ENCODE measurements at regions not wholly inside any gene's neighbourhood (a gene's known extent, or its start where the extent isn't known, plus 50 kb on each side); places are given as distances from the start of the nearest gene placed in this dataset.

DNA sequence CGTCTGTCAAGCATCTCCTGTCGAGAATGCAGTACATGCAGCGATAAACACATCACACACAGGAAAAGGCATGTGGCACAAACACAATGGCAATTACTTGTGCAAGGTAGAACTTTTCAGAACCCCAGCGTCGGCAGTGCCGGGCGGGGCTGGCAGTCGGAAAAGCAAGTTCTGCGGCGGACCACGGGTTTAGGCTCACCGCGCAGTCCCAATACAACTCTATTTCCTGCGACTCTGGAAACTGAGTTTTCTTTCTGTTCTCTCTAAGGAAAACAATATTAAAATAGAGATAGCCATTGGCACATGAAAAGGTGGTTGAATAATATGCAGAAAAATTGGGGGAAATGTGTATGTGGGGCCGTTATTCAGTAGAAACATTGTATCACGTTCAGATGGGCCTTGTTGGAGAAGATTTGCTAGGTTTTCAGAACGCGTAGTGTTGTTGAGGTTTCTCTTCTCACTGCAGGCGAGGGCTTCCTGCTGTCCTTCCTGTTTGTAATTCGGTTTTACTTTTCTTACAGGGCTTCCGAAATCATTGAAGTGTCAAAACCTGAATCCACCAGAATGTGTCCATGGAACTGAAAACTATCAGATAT lies 369.5 kb downstream of the THBS2 start:
- DNase-seq (ENCODE audit: low read depth, low spot score), result no peak

DNA sequence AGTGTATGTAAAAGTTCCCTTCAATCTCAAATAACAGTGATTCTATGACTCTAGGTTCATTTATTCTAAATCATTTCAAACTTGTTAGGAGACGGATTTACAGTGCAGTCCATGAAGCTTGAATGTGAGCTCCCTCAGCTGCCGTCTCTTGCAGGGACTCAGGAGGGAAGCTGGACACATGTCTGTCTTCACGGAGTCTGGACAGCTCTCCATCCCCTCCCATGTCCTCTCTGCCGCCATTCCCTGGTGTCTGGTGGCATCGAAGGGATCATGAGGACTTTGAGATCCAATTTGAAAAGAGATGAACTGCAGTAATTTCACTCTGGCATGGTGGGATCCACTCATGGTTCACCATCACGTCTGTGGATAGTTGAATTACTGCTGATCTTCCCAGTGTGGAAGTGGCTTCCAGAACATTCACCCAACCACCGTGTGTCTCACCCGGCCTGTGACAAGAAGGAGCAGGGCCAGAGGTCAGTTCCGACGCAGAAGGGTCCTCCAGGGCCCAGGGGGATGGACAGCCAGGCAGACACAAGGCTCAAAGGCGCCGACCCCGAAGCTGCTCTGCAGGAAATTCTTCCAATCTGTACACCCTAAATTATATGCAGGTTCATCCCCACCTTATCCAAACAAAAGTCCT lies 370.1 kb downstream of the THBS2 start:
- no peak for DNase-seq (ENCODE audit: low read depth, low spot score)

DNA sequence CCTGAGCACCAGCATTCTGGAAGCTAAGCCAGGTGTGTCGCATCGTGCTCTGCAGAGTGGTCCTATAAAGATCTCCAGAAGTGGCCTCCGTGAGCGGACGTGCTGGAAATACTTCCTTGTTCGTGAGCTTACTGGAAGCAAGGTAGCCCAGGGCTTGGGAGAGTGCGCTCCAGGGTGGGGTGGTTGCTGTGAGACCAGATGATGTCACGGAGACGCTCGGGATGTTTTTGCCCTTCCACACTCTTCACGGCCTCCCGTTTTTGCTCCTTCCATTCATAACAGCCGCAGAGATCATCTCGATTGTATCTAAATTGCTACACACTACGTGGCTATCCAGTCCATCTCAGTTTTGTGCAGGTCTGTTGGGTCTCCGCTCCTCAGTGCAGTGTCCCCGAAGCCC lies 373.4 kb downstream of the THBS2 start:
- DNase-seq (ENCODE audit: low read depth, low spot score), result no peak

DNA sequence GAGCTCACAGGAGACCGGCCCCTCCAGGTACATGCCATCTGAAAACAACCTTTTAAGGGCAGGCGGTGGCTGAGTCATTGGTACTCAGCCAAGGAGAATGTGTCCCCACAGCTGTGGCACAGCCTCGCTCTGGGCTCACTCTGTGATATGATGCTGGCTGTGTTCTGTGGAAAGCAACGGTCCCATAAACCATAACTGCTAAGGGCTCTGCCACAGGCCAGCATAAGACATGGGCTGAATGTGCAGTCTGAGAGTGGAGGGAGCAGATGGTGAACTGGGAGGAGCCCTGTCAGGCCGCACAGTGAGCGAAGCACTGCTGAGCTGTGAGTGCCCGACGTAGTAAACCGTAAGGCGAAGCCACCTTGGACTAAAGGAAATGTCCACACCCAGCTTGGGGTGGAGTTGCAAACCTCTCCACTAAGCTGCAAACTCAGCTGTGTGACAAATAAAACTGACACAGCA lies 375.8 kb downstream of the THBS2 start:
- no peak for DNase-seq (ENCODE audit: low read depth, low spot score)

DNA sequence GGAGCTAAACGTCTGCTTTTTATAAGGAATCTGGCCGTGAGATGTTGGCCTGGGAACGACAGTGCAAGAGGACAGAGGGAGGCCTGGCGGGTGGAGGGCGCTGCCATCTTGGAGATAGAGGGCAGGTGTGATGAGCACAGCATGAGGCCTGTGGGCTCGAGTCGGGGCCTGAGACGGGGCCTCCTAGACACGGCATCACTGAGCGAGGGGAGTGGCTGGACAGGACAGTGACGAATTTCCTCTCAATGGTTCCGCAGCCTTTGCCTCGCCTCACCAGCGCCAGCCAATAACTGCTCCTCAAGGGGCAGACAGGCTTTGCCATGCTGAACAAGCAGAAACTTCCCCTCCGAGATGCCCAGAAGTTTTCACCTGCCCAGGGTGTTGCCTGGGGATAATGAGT lies 376.7 kb downstream of the THBS2 start:
- DNase-seq (ENCODE audit: low read depth, low spot score), result no peak

DNA sequence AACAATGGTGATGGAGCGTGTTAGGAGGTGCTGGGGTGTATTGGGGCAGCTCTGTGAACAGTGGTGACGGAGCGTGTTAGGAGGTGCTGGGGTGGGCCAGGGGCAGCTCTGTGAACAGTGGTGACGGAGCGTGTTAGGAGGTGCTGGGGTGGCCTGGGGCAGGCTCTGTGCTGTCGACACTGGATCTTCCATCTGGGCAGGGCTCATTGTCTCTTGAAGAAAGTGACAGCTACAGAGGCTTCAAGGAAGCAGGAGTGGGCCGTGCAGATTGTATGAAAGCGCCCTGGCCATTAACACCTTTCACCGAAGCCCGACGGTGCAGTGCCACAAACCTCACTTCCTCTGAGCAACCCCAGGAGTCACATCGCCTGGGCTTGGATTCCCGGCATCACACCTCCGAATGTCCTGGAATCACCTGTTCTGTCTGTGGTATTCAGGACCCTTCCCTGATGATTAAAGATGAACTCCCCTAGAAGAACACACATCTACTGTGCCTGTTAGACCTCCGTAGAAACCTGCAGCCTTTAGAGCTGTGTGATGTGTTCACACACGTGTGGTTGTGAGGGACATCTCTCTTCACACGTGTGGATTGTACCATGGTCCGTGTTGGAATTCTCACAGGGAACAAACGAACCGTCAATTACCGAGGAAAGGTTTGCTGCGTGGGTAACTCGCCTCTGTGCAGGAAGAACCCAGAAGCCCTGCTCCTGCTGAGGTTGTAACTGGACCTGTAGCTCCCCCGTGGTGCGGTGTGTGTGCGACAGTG lies 377.7 kb downstream of the THBS2 start:
- no peak for DNase-seq (ENCODE audit: low read depth, low spot score)

DNA sequence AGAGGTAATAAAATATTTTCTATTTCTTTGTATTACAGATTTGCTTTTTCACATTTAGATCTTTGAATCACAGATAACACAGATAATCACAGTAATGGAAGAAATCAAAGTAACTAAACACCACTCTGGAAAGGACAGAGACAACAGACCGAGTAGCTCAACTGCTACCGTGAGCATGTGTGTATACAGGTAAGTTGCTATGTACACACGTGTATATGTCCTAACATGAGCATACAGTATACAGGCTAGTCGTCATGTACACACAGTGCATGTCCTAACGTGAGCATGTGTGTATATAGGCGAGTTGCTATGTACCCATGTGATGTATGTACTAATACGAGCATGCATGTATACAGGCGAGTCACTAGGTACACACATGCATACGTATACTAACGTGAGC lies 379.0 kb downstream of the THBS2 start:
- DNase-seq (ENCODE audit: low read depth, low spot score), result no peak

DNA sequence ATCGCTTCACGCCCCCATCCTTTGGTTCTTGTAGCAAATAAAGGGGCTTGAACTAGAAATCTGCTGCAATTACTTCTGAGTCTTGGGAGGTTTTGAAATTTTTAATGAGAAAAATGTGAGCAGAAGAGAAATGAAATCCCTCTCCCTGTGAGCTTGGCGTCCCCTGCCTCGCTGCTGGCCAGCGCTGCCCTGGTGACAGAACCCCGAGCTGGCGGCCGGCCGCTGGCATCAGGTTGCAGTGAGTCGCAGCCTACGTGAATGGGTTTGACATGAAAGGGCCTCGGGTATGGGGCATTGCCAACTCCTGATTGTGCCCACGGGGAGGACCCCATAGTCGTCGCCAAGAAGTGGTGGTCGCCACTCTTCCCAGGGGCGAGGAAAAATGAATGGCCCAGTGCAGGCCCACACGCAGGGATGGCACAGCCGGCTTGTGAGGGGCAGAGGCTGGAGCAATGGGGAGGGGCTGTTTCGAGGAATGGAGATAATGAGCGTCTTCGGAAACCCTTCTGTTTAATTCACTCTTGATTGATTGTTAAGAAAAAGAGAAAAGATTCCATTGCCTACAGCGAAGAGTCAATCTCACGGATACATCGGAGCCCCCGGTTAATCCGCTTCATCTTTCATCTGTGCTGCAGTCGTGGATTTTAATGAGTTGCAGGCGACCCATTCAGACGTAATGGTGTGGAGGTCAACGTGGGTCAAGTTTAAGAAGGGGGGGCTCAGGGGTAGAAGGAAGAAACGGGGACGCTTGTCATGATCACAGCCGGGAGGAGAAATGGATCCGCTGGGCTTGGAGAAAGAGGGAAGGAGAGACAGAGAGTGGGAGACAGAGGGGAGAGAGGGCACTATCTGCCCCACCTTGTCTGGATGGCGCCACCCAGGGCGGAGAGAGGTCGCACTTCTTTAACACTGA lies 380.1 kb downstream of the THBS2 start:
- no peak for DNase-seq (ENCODE audit: low read depth, low spot score)

DNA sequence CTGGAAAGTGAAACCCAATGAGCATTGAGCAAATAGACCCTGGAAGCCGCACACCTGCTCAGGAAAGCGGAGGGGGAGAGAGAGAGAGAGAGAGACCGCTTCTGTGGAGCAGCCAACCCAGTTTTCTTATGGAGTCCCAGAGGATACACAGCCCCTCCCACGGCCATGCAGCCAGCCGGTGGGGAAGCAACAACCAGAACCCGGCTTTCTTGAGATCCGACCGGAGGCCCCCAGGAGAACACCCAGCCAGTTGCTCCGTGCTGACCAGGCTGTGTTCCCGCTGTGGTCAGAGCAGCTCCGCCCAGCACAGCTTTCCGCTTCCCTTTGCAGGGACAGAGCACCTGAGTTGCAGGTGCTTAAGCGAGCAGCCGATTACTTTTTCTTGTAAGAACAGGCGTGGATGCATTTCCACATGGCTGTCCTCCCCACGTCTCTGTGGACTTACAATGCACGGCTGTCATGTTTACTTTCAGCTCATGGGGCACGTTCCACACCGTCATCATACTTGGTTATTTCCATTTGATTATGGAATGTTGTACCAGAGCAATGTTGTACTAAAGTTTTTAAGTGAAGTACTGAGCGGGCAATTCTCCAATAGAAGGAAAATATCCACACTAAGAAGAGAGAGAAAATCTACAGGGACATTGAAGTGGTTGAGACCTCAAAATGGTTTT lies 381.9 kb downstream of the THBS2 start:
- DNase-seq (ENCODE audit: low read depth, low spot score), result no peak

DNA sequence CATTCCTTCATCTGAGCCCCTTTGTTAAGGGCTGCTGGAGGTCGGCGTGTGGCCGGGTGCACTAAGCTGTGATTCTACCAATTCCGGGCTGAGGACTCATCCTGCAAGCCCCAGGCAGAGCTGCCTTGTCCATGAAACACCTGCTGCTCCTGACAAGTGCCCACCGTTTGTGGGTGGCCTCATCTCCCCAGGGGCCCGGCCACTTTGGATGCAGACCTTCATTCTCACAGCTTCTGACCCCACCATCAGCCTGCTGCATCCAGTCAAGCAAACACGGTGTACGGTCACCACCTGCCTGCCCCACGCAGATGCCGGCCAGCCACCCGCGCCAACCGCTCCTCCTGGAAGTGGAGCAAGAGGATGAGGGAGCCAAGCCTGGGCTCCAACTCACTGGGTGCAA lies 382.7 kb downstream of the THBS2 start:
- no peak for DNase-seq (ENCODE audit: low read depth, low spot score)

DNA sequence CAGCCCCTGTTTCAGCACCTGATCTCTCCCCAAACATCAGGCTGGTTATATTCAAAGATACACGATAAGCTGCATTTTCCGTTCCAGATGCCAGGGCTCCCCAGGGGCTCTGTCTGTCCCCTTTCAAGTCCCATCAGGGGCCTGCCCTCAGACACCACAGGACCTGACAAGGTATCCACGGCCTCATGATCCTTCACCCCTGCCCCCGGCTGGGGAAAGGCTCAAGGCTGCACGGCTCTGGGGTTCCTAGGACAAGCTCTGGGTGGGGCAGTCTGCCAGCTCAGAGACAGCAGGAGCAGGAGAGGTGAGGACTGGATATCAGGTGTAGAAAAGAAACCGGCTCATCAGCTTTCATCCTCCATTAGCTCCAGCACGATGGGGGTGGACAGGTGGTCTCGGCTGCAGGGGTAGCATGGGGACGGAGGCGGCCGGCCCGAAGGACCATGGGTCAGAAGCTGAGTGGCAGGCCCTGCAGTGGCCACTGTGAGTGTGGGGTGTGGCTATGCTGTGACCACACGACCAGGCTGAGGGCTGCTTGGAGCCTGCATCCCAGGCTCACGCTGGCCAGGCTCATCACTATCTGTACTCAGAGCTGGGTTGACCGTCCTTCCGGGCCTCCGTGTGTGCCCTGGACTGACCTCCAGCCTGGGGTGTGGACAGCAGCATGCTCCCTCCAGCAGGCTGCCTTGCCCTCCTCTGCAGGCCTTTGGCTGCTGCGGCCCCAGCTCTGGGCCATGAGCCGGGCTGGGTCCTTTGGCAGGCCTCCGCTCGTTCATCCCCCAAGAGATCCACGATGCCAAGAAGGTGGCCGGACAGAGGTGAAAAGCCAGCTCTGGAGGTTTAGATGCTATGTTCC lies 386.2 kb downstream of the THBS2 start:
- DNase-seq (ENCODE audit: low read depth, low spot score), result no peak

DNA sequence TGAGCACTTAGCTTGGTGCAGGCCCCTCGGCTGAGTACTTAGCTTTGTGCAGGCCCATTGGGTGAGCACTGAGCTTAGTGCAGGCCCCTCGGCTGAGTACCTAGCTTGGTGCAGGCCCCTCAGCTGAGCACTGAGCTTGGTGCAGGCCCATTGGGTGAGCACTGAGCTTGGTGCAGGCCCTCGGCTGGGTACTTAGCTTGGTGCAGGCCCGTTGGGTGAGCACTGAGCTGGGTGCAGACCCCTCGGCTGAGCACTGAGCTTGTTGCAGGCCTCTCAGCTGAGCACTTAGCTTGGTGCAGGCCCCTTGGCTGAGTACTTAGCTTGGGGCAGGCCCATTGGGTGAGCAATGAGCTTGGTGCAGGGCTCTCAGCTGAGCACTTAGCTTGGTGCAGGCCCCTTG lies 387.1 kb downstream of the THBS2 start:
- DNase-seq (ENCODE audit: low read depth, low spot score), result no peak

DNA sequence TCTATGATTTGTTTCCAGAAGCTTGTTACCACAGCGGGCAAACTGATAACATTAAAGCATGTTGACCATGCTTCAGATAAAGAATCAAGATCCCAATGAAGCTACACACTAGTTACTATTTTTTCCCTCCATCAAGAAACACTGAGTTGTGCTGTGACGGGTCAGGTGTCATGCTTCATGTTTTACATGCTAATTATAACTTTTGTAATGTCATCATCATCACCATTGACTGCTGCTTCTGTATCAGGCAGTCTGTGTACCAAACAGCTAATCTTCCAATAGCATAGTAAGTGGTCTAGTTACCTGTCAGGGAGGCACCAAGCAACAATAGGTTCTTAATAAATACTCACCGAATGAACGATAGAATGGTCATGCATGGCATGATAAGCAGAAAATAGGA lies 388.1 kb downstream of the THBS2 start:
- no peak for DNase-seq (ENCODE audit: low read depth, low spot score)

DNA sequence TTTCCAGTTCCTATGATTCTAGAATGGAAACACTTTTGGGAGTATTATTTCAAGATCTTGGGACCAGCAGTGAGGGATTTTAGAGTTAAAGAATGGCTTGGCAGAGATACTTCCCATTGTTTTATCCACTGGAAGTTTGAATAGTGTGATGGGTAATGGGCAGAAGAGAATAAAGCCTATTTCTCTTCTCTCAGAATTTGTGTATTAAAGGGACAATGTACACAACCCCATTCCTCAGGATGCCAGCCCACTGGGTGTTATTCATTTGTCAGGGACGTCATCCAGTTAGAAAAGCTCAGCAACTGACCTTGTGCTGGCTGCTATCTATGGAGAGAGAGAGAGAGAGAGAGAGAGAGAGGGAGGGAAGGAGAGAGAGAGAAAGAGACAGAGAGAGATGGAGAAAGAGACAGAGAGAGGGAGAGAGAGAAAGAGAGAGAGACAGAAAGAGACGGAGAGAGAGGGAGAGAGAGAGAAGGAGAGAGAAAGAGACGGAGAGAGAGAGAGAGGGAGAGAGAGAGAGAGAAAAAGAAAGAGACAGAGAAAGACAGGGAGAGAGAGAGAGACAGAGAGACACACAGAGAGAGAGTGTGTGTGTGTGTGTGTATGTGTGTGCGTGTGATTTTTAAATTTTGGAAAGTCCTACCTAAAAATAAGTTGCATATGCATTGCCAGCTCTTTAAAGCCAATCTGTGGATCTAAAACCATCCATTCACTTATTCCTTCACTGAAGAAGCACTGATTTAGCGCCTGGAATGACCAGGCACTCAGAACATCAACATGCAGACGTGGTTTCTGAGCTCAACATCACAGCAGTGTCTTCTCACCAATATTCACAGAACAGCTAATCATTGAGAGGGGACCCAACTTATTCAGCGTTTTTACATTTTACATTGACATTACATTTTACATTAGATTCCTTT lies 388.8 kb downstream of the THBS2 start:
- no peak for DNase-seq (ENCODE audit: low read depth, low spot score)

DNA sequence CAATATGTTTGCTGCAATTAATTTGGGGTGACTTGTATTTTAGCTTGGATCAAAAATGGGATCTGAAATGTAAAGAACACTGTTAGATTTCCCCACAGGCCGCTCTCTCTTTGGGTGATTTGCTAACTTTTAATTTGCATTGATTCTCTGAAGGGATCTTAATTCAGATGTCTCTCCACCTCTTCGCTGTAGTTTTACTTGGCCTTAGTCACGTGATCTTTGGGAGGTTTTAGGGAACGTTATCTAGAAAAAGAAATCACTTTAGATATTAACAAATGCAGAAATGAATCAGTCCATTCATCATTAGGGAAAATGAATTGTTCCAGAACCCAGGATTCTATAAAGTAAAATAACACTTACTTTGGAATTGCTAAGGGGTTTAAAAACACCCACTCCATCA lies 390.2 kb downstream of the THBS2 start:
- no peak for DNase-seq (ENCODE audit: low read depth, low spot score)

DNA sequence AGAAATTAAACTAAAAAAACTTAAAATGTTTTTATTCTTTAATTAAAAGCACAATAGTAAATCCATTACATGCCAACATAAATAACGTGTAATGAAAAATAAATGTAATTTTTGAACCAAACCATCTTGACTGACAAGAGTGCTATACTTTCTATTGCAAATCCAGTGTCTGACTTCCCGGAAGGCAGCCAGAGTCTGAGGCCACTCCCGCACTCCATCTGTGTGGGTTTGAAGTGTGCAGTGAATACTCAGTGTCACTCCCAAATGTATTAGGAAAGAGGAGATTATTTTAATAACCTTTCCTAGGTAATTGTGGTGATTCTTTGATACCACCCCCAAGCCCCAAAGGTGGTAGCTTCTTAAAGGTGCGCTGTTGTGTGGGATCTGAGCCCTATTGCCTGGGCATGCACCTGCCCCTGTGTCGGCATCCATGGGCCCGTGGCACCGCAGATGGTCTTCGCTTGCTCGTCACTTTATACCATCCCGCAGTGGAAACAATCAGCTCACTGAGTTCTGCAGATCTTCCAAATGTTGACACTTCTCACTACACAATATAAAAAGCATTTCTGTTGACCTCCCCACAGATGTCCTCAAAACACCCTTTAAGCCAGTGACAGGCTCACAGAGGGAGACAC lies 391.2 kb downstream of the THBS2 start:
- no peak for DNase-seq (ENCODE audit: low read depth, low spot score)

DNA sequence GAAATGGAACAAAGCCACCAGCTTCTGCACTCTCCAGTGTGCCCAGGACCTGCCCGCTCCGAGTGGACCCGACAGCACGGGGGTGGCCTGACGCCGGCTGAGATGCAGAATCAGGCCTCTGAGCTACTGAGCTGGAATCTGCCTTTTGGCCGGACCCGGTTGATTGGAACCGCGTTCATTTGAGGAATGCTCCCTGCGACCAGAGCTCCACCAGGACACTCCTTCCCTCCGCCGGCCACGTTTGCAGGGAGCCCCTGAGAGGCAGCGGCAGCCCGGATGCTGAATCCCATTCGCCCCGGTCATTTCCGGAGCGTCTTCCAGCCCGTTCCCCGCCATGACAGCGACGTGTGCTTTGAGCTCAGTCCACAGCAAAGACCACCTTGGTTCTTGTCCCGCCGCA lies 392.7 kb downstream of the THBS2 start:
- no peak for DNase-seq (ENCODE audit: low read depth, low spot score)

DNA sequence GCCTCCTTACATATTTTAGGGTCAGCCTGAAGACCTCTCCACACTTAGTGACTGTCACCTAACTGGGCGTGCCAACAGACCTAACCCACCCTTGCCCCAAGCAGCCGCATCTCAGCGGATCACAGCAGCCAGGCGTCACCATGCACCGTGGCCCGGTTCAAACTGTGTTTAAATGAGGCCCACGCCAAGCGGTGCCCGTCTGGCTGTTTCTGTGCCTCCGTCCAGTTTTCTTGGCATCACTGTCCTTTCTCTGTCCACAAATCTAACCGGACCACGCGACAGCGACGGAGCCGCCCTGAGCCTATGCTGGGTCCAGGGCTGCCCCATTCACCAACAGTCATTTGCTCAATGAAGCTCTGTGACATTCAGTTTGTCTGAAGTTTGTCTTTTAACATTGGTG lies 393.3 kb downstream of the THBS2 start:
- DNase-seq (ENCODE audit: low read depth, low spot score), result no peak

DNA sequence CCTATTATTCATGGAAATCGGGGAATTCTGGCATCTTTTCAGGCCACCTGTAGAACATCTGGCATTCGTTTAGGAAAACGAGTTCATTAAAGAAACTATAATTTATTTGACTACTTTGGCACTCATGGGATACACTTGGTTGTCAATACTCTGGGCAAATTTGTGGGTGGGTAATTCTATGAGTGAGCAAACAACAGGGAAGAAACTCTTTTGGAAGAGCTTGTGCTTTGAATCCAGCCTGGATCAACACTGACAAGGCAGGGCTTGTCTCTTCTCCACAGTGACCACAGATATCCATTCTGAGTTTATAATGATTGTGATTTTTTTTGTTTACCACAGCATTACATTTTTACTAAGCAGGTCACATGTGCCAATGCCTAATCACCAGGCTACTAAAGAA lies 394.7 kb downstream of the THBS2 start:
- no peak for DNase-seq (ENCODE audit: low read depth, low spot score)
